Tibial artery (tissue), 4 donors: ENCODE measurements at regions not wholly inside any gene's neighbourhood (a gene's known extent, or its start where the extent isn't known, plus 50 kb on each side); places are given as distances from the start of the nearest gene placed in this dataset.

Experiments
- DNase-seq, 2 donors: peaks; one replicate each; pipeline ENCODE4 v3.0.0-alpha.2; 2019
- H3K27ac ChIP-seq, 2 donors: fragments of 200-600 bp; sonication (generic) in 1 of 2; 1 replicate in 1 of 2; 2 replicates in 1 of 2; pipeline ENCODE4 v1.5.1; 2018 to 2019; ENCODE audit warnings: mild to moderate bottlenecking in 1 of 2
- H3K27me3 ChIP-seq, 2 donors: fragments of 200-600 bp; sonication (generic) in 1 of 2; one replicate each; pipeline versions ENCODE4 v1.5.1 to v1.6.0; 2016 to 2019
- H3K36me3 ChIP-seq, 3 donors: fragments of 200-600 bp; sonication (generic) in 2 of 3; one replicate each; pipeline ENCODE4 v1.5.1; 2016 to 2019; ENCODE audit warnings: mild to moderate bottlenecking in 2 of 3
- H3K4me1 ChIP-seq, 4 donors: fragments of 200-600 bp; sonication (generic) in 2 of 4; 1 replicate in 3 of 4; 2 replicates in 1 of 4; pipeline ENCODE4 v1.5.1; 2016 to 2019
- H3K4me3 ChIP-seq, 2 donors: fragments of 200-600 bp; sonication (generic) in 1 of 2; 1 replicate in 1 of 2; 2 replicates in 1 of 2; pipeline ENCODE4 v1.5.1; 2018 to 2019; ENCODE audit warnings: mild to moderate bottlenecking in 2 of 2
- H3K9me3 ChIP-seq, 3 donors: fragments of 200-600 bp; sonication (generic) in 1 of 3; one replicate each; pipeline ENCODE4 v1.5.1; 2016 to 2019
- intact Hi-C: fragments of 100-400 bp; cut with DNase I; formaldehyde crosslinking; loops from one replicate; pipeline ENCODE4 v1.15.0; 2023; ENCODE audit warnings: low total_unique reads
- TF ChIP-seq, protein P1 (sequence below), 2 experiments: fragments of 200-600 bp in 1 of 2; fragments of 450-650 bp in 1 of 2; IDR thresholded peaks; one replicate each; pipeline ENCODE4 v1.5.1; 2017 to 2019; ENCODE audit warnings: antibody characterized with exemption in 2 of 2, mild to moderate bottlenecking in 1 of 2, moderate library complexity in 1 of 2

DNA sequence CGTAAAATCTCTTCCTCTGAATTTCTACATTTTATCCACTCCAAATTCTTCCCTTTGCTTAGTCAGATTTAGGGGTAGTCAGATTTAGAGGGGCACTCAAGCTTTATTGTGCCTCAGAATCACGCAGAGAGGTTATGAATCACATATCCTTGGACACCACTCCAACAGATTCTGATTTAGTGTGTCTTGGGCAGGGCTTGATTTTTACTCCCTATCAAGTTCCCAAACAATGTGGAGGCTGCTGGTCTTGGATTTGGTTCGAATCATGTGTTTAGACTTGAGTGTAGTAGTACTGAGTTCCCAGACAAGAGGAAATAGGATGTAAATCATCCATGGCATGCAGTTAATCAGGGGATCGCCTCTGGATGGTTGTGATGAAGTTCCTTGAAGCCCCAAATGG is 298.1 kb upstream of the CLEC14A start:
- Histone ChIP-seq H3K27ac (no peak overlapping the region), H3K27me3 (no peaks in the 10 kb centered on the region), H3K4me1 (no peaks in the 10 kb centered on the region), H3K4me3 (no peak overlapping the region), H3K9me3 (peaks cover 0 to 2% (median under 1%) of the 10 kb centered on the region in 3 donors), H3K36me3 (no peaks in the 10 kb centered on the region)
- DNase-seq: no peak
- intact Hi-C loops: no loop called here
- TF ChIP-seq, protein P1, sequence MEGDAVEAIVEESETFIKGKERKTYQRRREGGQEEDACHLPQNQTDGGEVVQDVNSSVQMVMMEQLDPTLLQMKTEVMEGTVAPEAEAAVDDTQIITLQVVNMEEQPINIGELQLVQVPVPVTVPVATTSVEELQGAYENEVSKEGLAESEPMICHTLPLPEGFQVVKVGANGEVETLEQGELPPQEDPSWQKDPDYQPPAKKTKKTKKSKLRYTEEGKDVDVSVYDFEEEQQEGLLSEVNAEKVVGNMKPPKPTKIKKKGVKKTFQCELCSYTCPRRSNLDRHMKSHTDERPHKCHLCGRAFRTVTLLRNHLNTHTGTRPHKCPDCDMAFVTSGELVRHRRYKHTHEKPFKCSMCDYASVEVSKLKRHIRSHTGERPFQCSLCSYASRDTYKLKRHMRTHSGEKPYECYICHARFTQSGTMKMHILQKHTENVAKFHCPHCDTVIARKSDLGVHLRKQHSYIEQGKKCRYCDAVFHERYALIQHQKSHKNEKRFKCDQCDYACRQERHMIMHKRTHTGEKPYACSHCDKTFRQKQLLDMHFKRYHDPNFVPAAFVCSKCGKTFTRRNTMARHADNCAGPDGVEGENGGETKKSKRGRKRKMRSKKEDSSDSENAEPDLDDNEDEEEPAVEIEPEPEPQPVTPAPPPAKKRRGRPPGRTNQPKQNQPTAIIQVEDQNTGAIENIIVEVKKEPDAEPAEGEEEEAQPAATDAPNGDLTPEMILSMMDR (IDR thresholded peaks at IDR 0.05): no peak

- Histone ChIP-seq H3K27ac (no peak overlapping the region), H3K9me3 (no peaks in the 10 kb centered on the region), H3K27me3 (no peaks in the 10 kb centered on the region), H3K4me1 (no peaks in the 10 kb centered on the region), H3K4me3 (no peak overlapping the region), H3K36me3 (no peaks in the 10 kb centered on the region)
- TF ChIP-seq, protein P1 (IDR thresholded peaks at IDR 0.05): no peak
- intact Hi-C loops: no loop called here
- no peak for DNase-seq
Measured at GRCh38 chr14:38553586-38553985, 297.7 kb upstream of the CLEC14A start.

GRCh38 chr14:38549564-38549963 is 293.7 kb upstream of the CLEC14A start:
- intact Hi-C loops: no loop called here
- no peak for DNase-seq
- TF ChIP-seq, protein P1 (IDR thresholded peaks at IDR 0.05): no peak

DNA sequence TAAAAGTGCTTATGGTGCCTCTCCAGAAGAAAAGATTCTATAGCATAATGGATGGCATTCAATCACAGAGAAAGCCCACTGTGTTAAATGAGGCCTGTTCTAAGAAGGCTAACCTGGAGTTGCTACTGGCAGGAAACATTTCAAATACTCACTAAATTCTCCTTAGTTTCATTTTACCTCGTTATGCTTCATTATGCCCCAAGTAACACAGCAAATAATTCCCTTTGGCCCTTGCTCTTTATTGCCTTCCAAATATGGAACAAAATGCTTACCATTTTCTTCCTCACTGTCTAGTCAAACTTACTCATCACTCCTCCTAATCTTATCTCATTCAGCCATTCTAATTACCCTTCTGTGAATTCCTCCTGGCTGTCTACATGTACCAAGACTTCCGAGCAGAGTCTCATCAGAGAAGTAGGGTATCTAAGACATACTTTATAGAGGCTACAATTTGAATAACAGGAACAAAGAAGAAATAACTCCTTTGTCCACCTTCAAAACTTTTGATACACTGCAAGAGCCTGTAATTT is 292.1 kb upstream of the CLEC14A start:
- no peaks in the 10 kb centered on the region for H3K27me3 ChIP-seq
- no peaks in the 10 kb centered on the region for H3K4me1 ChIP-seq
- no peak for DNase-seq
- no peaks in the 10 kb centered on the region for H3K36me3 ChIP-seq
- H3K9me3 ChIP-seq: no peaks in the 10 kb centered on the region
- TF ChIP-seq, protein P1 (IDR thresholded peaks at IDR 0.05): no peak
- no peak overlapping the region for H3K27ac ChIP-seq
- intact Hi-C loops: no loop called here
- no peak overlapping the region for H3K4me3 ChIP-seq

More at GRCh38 chr14:38549564-38549963, 293.7 kb upstream of the CLEC14A start:
- no peak overlapping the region for H3K4me3 ChIP-seq
- no peaks in the 10 kb centered on the region for H3K9me3 ChIP-seq
- H3K27me3 ChIP-seq: no peaks in the 10 kb centered on the region
- no peak overlapping the region for H3K27ac ChIP-seq
- H3K36me3 ChIP-seq: no peaks in the 10 kb centered on the region
- no peaks in the 10 kb centered on the region for H3K4me1 ChIP-seq

DNA sequence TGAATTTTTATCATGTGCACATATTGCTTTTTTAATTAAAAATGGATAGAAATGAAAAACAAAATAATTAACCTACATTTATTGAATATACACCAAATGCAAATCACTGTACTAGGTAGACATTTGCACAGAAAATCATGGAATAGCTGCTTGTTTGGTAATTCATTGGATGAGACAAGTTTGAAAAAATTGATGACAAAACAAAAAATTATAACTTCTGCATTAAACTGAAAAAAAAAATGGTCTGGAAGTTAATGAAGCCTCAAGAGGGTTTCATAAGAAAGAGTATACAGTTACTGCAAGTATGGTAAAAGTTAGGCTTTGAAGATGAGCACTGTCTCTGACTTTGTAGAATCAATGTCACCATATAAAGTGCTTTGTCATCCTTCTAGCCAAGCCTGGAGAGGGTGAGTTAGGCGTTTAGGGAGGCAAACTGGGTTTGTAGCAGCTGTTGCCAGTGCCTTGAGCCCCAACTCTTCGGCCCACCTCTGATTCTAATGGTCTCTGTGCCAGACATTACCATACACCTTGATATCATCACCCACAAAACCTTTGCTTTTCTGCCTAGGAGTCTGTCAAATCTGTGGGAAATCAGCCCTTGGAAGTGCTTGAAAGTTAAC is 291.1 kb upstream of the CLEC14A start:
- H3K27ac ChIP-seq: no peak overlapping the region
- H3K36me3 ChIP-seq: no peaks in the 10 kb centered on the region
- H3K27me3 ChIP-seq: no peaks in the 10 kb centered on the region
- no peak for DNase-seq
- intact Hi-C loops: no loop called here
- H3K9me3 ChIP-seq: no peaks in the 10 kb centered on the region
- no peak overlapping the region for H3K4me3 ChIP-seq
- no peaks in the 10 kb centered on the region for H3K4me1 ChIP-seq
- TF ChIP-seq, protein P1 (IDR thresholded peaks at IDR 0.05): no peak
